Testis (tissue), 2 donors: ENCODE measurements at regions not wholly inside any gene's neighbourhood (a gene's known extent, or its start where the extent isn't known, plus 50 kb on each side); places are given as distances from the start of the nearest gene placed in this dataset.

Experiments
- DNase-seq: peaks from one replicate; pipeline ENCODE4 v3.0.0-alpha.2; 2019
- H3K27ac ChIP-seq, 2 donors: fragments of 200-600 bp; sonication (generic); one replicate each; pipeline ENCODE4 v1.5.1; 2019
- H3K27me3 ChIP-seq: fragments of 200-600 bp; sonication (generic); one replicate; pipeline ENCODE4 v1.5.1; 2019
- H3K36me3 ChIP-seq: fragments of 200-600 bp; sonication (generic); one replicate; pipeline ENCODE4 v1.5.1; 2017; ENCODE audit warnings: low read depth; ENCODE audit errors: missing control alignments
- H3K4me1 ChIP-seq: fragments of 200-600 bp; sonication (generic); one replicate; pipeline ENCODE4 v1.5.1; 2019
- H3K4me3 ChIP-seq, 2 donors: fragments of 200-600 bp; sonication (generic); one replicate each; pipeline ENCODE4 v1.5.1; 2017 to 2019
- H3K9me3 ChIP-seq: fragments of 200-600 bp; sonication (generic); one replicate; pipeline ENCODE4 v1.5.1; 2017
- POLR2A ChIP-seq: fragments of 450-650 bp; IDR thresholded peaks from one replicate; pipeline ENCODE4 v1.6.1; 2017; ENCODE audit warnings: antibody characterized with exemption, mild to moderate bottlenecking, moderate library complexity
- WGBS, 2 donors: methylation state at CpG; one replicate each; pipeline ENCODE4 v1.1.5; 2018; 5-methylcytosine and 5-hydroxymethylcytosine counted together
- intact Hi-C: fragments of 100-400 bp; cut with DNase I; formaldehyde crosslinking; loops from one replicate; pipeline ENCODE4 v1.15.1; 2023; ENCODE audit warnings: low total_unique reads
- TF ChIP-seq, protein P1 (sequence below), 3 experiments: fragments of 450-650 bp in 2 of 3; fragments of 200-600 bp in 1 of 3; sonication (generic) in 1 of 3; IDR thresholded peaks; one replicate each; pipeline ENCODE4 v1.5.1; 2016 to 2019; ENCODE audit warnings: antibody characterized with exemption in 3 of 3, mild to moderate bottlenecking in 2 of 3, moderate library complexity in 1 of 3

DNA sequence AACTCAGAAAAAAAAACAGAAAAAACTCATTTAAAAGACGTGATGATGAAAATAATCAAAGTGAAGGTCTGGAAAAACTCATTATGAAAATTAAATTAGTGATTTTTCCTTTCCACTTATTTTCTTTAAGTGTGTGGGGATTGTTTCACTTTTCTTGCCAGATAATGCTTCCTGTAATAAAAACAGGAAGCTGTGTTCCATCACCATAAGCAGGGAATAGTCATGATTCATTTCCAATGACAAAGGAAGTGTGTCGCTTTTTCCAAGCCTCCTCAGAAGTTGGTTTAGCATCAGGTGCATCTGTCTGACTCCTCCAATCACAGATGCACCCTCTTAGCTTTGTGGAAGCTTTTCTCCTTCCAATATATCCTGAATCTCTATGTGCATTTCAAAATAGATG is 2068.7 kb downstream of the MAT2B start:
- Histone ChIP-seq H3K36me3 (no peaks in the 10 kb centered on the region), H3K9me3 (no peaks in the 10 kb centered on the region), H3K27ac (no peak overlapping the region), H3K4me1 (no peaks in the 10 kb centered on the region), H3K4me3 (no peak overlapping the region), H3K27me3 (no peaks in the 10 kb centered on the region)
- DNase-seq = no peak
- intact Hi-C loops = no loop called here
- TF ChIP-seq, protein P1, sequence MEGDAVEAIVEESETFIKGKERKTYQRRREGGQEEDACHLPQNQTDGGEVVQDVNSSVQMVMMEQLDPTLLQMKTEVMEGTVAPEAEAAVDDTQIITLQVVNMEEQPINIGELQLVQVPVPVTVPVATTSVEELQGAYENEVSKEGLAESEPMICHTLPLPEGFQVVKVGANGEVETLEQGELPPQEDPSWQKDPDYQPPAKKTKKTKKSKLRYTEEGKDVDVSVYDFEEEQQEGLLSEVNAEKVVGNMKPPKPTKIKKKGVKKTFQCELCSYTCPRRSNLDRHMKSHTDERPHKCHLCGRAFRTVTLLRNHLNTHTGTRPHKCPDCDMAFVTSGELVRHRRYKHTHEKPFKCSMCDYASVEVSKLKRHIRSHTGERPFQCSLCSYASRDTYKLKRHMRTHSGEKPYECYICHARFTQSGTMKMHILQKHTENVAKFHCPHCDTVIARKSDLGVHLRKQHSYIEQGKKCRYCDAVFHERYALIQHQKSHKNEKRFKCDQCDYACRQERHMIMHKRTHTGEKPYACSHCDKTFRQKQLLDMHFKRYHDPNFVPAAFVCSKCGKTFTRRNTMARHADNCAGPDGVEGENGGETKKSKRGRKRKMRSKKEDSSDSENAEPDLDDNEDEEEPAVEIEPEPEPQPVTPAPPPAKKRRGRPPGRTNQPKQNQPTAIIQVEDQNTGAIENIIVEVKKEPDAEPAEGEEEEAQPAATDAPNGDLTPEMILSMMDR (IDR thresholded peaks at IDR 0.05) = no peak
- TF ChIP-seq POLR2A = no peak
- 42 to 48% methylated on average over 2 of the region's 2 CpGs for WGBS, 2 donors

DNA sequence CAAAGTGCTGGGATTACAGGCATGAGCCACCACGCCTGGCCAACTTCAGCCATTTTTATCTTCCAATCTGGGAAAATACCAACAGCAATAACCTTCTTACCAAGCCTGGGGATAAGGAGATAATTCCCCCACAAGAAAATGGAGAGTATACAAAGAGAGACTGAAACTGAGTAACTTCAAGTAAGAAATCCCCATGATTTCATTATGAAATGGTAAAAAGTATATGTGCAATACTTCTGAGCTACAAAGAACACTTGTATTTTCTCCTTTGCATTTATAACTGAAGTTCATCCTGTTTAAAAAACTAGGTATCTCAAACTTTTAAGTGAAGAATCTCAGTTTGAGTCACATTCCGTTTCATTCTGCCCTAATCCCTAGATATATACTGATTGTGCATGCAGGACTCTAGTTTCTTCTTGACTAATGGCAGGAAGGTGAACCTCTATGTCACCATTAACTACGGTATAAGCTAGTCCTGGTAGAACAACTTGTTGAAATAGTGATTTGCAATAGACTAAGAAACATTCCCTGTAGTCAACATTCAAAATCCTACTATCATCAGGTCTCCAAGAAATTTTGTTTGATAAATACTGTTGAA is 2071.4 kb downstream of the MAT2B start:
- Histone ChIP-seq H3K4me1 (no peaks in the 10 kb centered on the region), H3K4me3 (no peak overlapping the region), H3K36me3 (no peaks in the 10 kb centered on the region), H3K9me3 (no peaks in the 10 kb centered on the region), H3K27me3 (no peaks in the 10 kb centered on the region), H3K27ac (no peak overlapping the region)
- DNase-seq = no peak
- 69 to 89% methylated on average over 3 of the region's 3 CpGs for WGBS, 2 donors
- intact Hi-C loops = no loop called here
- no peak for TF ChIP-seq POLR2A
- TF ChIP-seq, protein P1 (IDR thresholded peaks at IDR 0.05) = no peak

GRCh38 chr5:165579911-165580310 is 2074.5 kb downstream of the MAT2B start:
- no peak for TF ChIP-seq POLR2A
- TF ChIP-seq, protein P1 (IDR thresholded peaks at IDR 0.05) = no peak
- no peak overlapping the region for H3K27ac ChIP-seq
- intact Hi-C loops = no loop called here
- no peak overlapping the region for H3K4me3 ChIP-seq
- H3K9me3 ChIP-seq = no peaks in the 10 kb centered on the region
- DNase-seq = no peak
- H3K4me1 ChIP-seq = no peaks in the 10 kb centered on the region
- H3K36me3 ChIP-seq = no peaks in the 10 kb centered on the region
- no peaks in the 10 kb centered on the region for H3K27me3 ChIP-seq

DNA sequence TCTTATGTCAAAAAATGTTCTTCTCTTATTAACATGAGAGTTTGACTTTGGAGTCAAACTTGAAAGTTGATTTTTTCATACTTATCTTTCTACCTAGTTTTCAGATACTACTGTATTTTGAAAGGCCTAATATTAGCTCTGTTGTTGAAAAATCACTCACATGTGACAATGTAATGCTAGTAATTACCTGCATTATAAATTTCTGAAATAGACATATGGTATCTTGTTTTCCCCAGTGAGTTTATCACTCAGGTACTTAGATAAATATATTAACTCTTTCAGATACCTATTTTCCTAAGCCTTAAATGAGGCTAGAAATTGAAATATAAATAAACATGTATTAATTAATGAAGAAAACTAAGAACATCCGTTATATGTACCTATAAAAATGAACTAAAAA is 2089.3 kb downstream of the MAT2B start:
- Histone ChIP-seq H3K9me3 (no peaks in the 10 kb centered on the region), H3K4me3 (no peak overlapping the region), H3K36me3 (no peaks in the 10 kb centered on the region), H3K27me3 (no peaks in the 10 kb centered on the region), H3K4me1 (no peaks in the 10 kb centered on the region), H3K27ac (no peak overlapping the region)
- WGBS, 2 donors = 88 to 94% methylated on average over 1 of the region's 1 CpG
- no peak for DNase-seq
- TF ChIP-seq POLR2A = no peak
- TF ChIP-seq, protein P1 (IDR thresholded peaks at IDR 0.05) = no peak
- intact Hi-C loops = no loop called here

DNA sequence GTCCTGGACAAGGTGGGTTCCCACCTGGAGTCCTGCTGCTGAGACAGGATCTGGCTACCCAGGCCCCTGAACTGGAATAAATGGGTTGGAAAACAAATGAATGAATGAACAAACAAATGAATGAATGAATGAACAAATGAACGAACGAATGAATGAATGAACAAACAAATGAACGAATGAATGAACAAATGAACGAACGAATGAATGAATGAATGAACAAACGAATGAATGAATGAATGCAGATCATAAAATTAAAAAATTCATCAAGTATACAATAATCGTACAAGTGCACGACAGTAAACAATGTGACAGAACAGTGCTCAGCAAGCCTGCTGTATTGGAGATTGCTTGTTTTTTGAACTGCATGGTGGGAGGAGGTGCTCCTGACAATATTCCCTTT is 2097.1 kb downstream of the MAT2B start:
- H3K36me3 ChIP-seq = no peaks in the 10 kb centered on the region
- DNase-seq = no peak
- 57 to 69% methylated on average over 8 of the region's 8 CpGs for WGBS, 2 donors
- intact Hi-C loops = no loop called here
- H3K27me3 ChIP-seq = no peaks in the 10 kb centered on the region
- H3K27ac ChIP-seq = no peak overlapping the region
- no peaks in the 10 kb centered on the region for H3K4me1 ChIP-seq
- no peak overlapping the region for H3K4me3 ChIP-seq
- H3K9me3 ChIP-seq = no peaks in the 10 kb centered on the region
- TF ChIP-seq POLR2A = no peak
- TF ChIP-seq, protein P1 (IDR thresholded peaks at IDR 0.05) = no peak
